Skeletal muscle tissue (tissue), 3 donors: ENCODE measurements at regions not wholly inside any gene's neighbourhood (a gene's known extent, or its start where the extent isn't known, plus 50 kb on each side); places are given as distances from the start of the nearest gene placed in this dataset.

Experiments used
- H3K27ac ChIP-seq: one replicate; pipeline ENCODE4 v1.7.0; 2013; ENCODE audit warnings: mild to moderate bottlenecking, low read depth, low read length, inconsistent platforms
- H3K27me3 ChIP-seq, 3 donors: one replicate each; pipeline ENCODE4 v1.7.0; 2013; ENCODE audit warnings: low read length in 3 of 3; ENCODE audit not compliant: control insufficient read depth in 3 of 3, insufficient read depth in 3 of 3
- H3K36me3 ChIP-seq, 3 donors: one replicate each; pipeline ENCODE4 v1.7.0; 2013; ENCODE audit warnings: low read length in 3 of 3; ENCODE audit not compliant: control insufficient read depth in 3 of 3, insufficient read depth in 3 of 3
- H3K4me1 ChIP-seq, 3 donors: one replicate each; pipeline ENCODE4 v1.7.0; 2013; ENCODE audit warnings: low read length in 3 of 3, mild to moderate bottlenecking in 3 of 3; ENCODE audit not compliant: control insufficient read depth in 3 of 3, insufficient read depth in 3 of 3
- H3K4me3 ChIP-seq, 3 donors: one replicate each; pipeline ENCODE4 v1.7.0; 2013; ENCODE audit warnings: low read length in 3 of 3
- H3K9ac ChIP-seq, 3 donors: one replicate each; pipeline ENCODE4 v1.7.0; 2013; ENCODE audit warnings: low read length in 3 of 3, mild to moderate bottlenecking in 3 of 3, moderate library complexity in 2 of 3, low read depth in 1 of 3
- H3K9me3 ChIP-seq, 3 donors: one replicate each; pipeline ENCODE4 v1.7.0; 2013; ENCODE audit warnings: low read length in 3 of 3; ENCODE audit not compliant: control insufficient read depth in 3 of 3
- donor health status: Osteomylitis.

GRCh38 chr11:112834277-112834755 is 126.9 kb upstream of the NCAM1 start:
- Histone ChIP-seq H3K36me3 (no peaks in the 10 kb centered on the region), H3K9ac (no peak overlapping the region), H3K4me1 (peaks cover 5 to 12% (median 8%) of the 10 kb centered on the region in 3 donors), H3K4me3 (no peak overlapping the region), H3K27me3 (no peaks in the 10 kb centered on the region), H3K9me3 (no peaks in the 10 kb centered on the region), H3K27ac (no peak overlapping the region)

DNA sequence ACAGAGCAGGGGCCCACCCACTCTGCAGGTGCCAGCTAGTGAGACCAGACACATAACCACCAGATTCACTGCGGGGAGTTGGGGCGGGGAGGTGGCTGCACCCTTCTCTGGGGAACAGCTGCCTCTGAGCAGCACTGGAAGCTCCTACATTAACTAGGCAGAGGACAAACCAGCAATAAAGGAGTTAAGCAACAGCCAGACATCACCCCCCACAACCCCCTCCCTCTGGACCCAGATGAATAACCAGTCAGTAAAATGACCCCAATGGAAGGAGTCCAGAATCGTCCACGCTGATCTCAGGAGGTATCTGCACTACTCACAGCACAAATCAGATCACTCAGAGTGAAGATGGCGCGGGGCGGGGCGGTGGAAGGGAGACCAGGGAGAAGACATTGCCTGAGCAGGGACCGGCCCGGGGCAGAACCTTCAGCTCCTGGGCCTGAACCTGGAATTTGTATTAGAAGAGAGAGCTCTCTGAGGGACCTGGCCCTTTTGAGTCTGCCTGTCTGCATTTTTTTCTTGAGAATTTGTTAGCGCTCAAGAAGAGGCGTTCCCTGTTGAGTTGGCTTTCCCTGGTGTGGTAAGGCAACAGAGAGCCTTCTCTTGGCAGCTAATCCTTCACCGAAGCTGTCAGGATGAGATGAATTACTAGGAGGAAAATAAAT is 125.5 kb upstream of the NCAM1 start:
- H3K4me1 ChIP-seq = peaks cover 5 to 12% (median 8%) of the 10 kb centered on the region in 3 donors
- no peaks in the 10 kb centered on the region for H3K9me3 ChIP-seq
- no peak overlapping the region for H3K9ac ChIP-seq
- H3K4me3 ChIP-seq = no peak overlapping the region
- H3K27ac ChIP-seq = no peak overlapping the region
- no peaks in the 10 kb centered on the region for H3K36me3 ChIP-seq
- no peaks in the 10 kb centered on the region for H3K27me3 ChIP-seq

- Histone ChIP-seq H3K27me3 (no peaks in the 10 kb centered on the region), H3K9ac (no peak overlapping the region), H3K36me3 (no peaks in the 10 kb centered on the region), H3K27ac (no peak overlapping the region), H3K4me1 (peaks cover 5 to 12% (median 8%) of the 10 kb centered on the region in 3 donors), H3K4me3 (no peak overlapping the region), H3K9me3 (no peaks in the 10 kb centered on the region)
These were observed 125.0 kb upstream of the NCAM1 start for GRCh38 chr11:112836256-112836602.

- Histone ChIP-seq H3K36me3 (no peaks in the 10 kb centered on the region), H3K4me1 (peaks cover 5 to 12% (median 8%) of the 10 kb centered on the region in 3 donors), H3K4me3 (no peak overlapping the region), H3K27ac (no peak overlapping the region), H3K27me3 (peaks cover 0 to 4% (median 3%) of the 10 kb centered on the region in 3 donors), H3K9ac (no peak overlapping the region), H3K9me3 (no peaks in the 10 kb centered on the region)
These were observed 123.9 kb upstream of the NCAM1 start for GRCh38 chr11:112837162-112837826.

DNA sequence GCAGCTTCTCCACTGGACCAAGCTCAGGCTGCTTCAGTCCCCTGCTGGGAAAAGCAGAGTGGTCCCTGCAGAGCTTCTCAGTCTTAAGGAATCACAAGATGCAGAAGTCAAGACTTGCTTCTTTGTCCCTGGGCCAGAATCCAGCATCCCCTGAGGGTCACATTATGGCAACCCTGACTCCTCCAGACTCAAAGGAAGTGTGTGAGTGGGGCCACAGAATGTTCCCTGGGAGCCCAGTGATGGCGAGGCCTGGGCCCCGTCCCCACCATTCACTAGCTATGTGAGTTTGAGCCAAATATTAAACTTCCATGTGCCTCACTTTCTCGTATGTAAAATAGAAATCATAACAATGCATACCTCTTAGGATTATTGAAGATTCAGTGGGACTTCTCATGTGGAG is 122.2 kb upstream of the NCAM1 start:
- H3K27ac ChIP-seq = no peak overlapping the region
- no peaks in the 10 kb centered on the region for H3K9me3 ChIP-seq
- peaks cover 0 to 4% (median 3%) of the 10 kb centered on the region in 3 donors for H3K27me3 ChIP-seq

DNA sequence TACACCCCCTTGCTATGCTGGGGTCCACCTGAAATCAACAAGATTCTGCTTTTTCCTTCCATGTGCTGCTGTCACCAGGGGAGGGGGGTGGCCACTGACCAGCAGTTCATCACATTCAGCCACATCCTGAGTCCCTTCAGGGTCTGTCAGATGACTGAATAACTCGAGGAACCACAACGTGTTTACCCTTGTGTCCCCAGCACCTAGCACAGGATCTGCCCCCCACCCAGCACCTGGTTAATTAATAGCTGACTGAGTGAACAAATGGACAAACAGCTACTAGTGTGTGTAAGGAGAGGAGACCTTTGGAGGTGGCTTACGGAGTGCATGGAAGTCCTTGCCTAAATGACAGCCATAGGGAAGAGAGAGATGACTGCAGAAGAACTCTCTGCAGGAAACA is 119.5 kb upstream of the NCAM1 start:
- Histone ChIP-seq H3K4me3 (no peak overlapping the region), H3K9me3 (no peaks in the 10 kb centered on the region), H3K27me3 (peaks cover 0 to 4% (median 3%) of the 10 kb centered on the region in 3 donors), H3K27ac (no peak overlapping the region), H3K36me3 (no peaks in the 10 kb centered on the region), H3K4me1 (no peaks in the 10 kb centered on the region), H3K9ac (no peak overlapping the region)

More for the DNA sequence above, 122.2 kb upstream of the NCAM1 start:
- no peak overlapping the region for H3K9ac ChIP-seq
- H3K36me3 ChIP-seq = no peaks in the 10 kb centered on the region
- no peak overlapping the region for H3K4me3 ChIP-seq
- peaks cover under 1 to 8% (median 4%) of the 10 kb centered on the region in 3 donors for H3K4me1 ChIP-seq

GRCh38 chr11:112842151-112842550 is 119.1 kb upstream of the NCAM1 start:
- no peak overlapping the region for H3K27ac ChIP-seq
- no peak overlapping the region for H3K4me3 ChIP-seq
- H3K27me3 ChIP-seq = peaks cover 0 to 4% (median 3%) of the 10 kb centered on the region in 3 donors
- H3K36me3 ChIP-seq = no peaks in the 10 kb centered on the region
- no peak overlapping the region for H3K9ac ChIP-seq
- H3K4me1 ChIP-seq = no peaks in the 10 kb centered on the region
- H3K9me3 ChIP-seq = no peaks in the 10 kb centered on the region

- H3K27me3 ChIP-seq = peaks cover 0 to 4% (median 3%) of the 10 kb centered on the region in 3 donors
- no peaks in the 10 kb centered on the region for H3K9me3 ChIP-seq
- no peak overlapping the region for H3K9ac ChIP-seq
- H3K4me3 ChIP-seq = no peak overlapping the region
- H3K4me1 ChIP-seq = no peaks in the 10 kb centered on the region
- H3K36me3 ChIP-seq = no peaks in the 10 kb centered on the region
- no peak overlapping the region for H3K27ac ChIP-seq
These were observed 116.7 kb upstream of the NCAM1 start for GRCh38 chr11:112844517-112844916.

GRCh38 chr11:112847568-112847967 is 113.7 kb upstream of the NCAM1 start:
- H3K36me3 ChIP-seq = no peaks in the 10 kb centered on the region
- H3K4me1 ChIP-seq = peaks cover 0 to 6% (median 0%) of the 10 kb centered on the region in 3 donors
- H3K4me3 ChIP-seq = no peak overlapping the region
- H3K9ac ChIP-seq = no peak overlapping the region
- no peak overlapping the region for H3K27ac ChIP-seq
- no peaks in the 10 kb centered on the region for H3K9me3 ChIP-seq
- H3K27me3 ChIP-seq = no peaks in the 10 kb centered on the region

GRCh38 chr11:112852143-112852866 is 108.9 kb upstream of the NCAM1 start:
- H3K4me1 ChIP-seq = peaks cover 0 to 7% (median 0%) of the 10 kb centered on the region in 3 donors
- no peaks in the 10 kb centered on the region for H3K36me3 ChIP-seq
- H3K9ac ChIP-seq = no peak overlapping the region
- H3K9me3 ChIP-seq = no peaks in the 10 kb centered on the region
- no peak overlapping the region for H3K4me3 ChIP-seq
- H3K27ac ChIP-seq = no peak overlapping the region
- no peaks in the 10 kb centered on the region for H3K27me3 ChIP-seq
